ENCODE measurements at regions not wholly inside any gene's neighbourhood (a gene's known extent, or its start where the extent isn't known, plus 50 kb on each side); places are given as distances from the start of the nearest gene placed in this dataset.

GRCh38 chr6:148678682-148679081, 68.1 kb upstream of the UST start:
- no peak for TF ChIP-seq CTCF (conservative IDR thresholded peaks at IDR 0.05; ENCODE audit: low read depth in 2 of 2)
- TF ChIP-seq EZH2 (IDR thresholded peaks at IDR 0.05; ENCODE audit: low read depth, unreplicated experiment): no peak
- no peak for TF ChIP-seq STAT1 (IDR thresholded peaks at IDR 0.05; ENCODE audit: unreplicated experiment)
- TF ChIP-seq REST (IDR thresholded peaks at IDR 0.05; ENCODE audit: unreplicated experiment): no peak
- TF ChIP-seq JUNB (IDR thresholded peaks at IDR 0.05; ENCODE audit: unreplicated experiment): no peak
- TF ChIP-seq EZH2phosphoT487 (IDR thresholded peaks at IDR 0.05; ENCODE audit: unreplicated experiment): no peak
- TF ChIP-seq POLR2AphosphoS5 (IDR thresholded peaks at IDR 0.05; ENCODE audit: low read depth): no peak

All from GM23338 (cell line).